GM23338 (cell line): ENCODE measurements at regions not wholly inside any gene's neighbourhood (a gene's known extent, or its start where the extent isn't known, plus 50 kb on each side); places are given as distances from the start of the nearest gene placed in this dataset.

ENCODE experiments used
- STAT1 ChIP-seq: IDR thresholded peaks from one replicate; pipeline ENCODE4 v1.6.1; 2016; ENCODE audit warnings: antibody characterized with exemption; ENCODE audit not compliant: unreplicated experiment
- TF ChIP-seq, protein P1 (sequence below), 2 experiments: fragments of 200-600 bp in 1 of 2; sonication (generic) in 1 of 2; conservative IDR thresholded peaks; 2 replicates each; pipeline versions ENCODE4 v1.5.1 to v1.6.1; 2016 to 2017; ENCODE audit warnings: antibody characterized with exemption in 2 of 2, low read depth in 2 of 2, mild to moderate bottlenecking in 2 of 2, moderate library complexity in 1 of 2
- TF ChIP-seq, protein P2 (sequence below): IDR thresholded peaks from one replicate; pipeline ENCODE4 v1.6.1; 2018; ENCODE audit warnings: antibody characterized with exemption; ENCODE audit not compliant: unreplicated experiment

DNA sequence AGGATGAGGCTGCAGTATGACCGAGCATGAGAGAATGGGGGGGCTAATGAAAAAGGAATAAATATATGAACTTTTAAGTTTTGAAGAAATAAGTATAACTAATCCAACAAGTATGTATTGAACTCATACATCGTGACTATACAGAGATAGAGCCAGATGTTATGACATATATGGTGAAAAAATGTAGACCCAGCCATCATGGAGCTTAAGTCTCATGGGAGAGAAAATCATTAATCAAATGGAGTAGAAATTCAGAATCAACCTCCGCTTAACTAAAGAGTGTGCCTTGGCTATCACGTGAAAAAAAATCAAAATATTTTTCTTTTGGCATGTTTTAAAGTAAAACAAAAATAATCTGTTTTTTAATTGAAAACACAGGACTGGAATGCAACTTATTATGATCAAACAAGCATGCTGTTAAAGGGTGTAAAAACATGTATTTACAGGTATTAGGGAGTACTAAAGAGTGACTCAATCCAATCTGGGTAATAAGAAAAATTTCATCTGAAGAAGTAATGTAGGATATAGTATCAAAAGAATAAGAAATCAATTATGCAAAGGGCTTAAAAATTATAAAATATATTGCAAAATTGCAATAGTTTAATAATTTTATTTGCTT lies 868.5 kb upstream of the NUDT12 start:
- TF ChIP-seq, protein P1, sequence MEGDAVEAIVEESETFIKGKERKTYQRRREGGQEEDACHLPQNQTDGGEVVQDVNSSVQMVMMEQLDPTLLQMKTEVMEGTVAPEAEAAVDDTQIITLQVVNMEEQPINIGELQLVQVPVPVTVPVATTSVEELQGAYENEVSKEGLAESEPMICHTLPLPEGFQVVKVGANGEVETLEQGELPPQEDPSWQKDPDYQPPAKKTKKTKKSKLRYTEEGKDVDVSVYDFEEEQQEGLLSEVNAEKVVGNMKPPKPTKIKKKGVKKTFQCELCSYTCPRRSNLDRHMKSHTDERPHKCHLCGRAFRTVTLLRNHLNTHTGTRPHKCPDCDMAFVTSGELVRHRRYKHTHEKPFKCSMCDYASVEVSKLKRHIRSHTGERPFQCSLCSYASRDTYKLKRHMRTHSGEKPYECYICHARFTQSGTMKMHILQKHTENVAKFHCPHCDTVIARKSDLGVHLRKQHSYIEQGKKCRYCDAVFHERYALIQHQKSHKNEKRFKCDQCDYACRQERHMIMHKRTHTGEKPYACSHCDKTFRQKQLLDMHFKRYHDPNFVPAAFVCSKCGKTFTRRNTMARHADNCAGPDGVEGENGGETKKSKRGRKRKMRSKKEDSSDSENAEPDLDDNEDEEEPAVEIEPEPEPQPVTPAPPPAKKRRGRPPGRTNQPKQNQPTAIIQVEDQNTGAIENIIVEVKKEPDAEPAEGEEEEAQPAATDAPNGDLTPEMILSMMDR (conservative IDR thresholded peaks at IDR 0.05; ENCODE audit: low read depth in 2 of 2), result no peak
- TF ChIP-seq, protein P2, sequence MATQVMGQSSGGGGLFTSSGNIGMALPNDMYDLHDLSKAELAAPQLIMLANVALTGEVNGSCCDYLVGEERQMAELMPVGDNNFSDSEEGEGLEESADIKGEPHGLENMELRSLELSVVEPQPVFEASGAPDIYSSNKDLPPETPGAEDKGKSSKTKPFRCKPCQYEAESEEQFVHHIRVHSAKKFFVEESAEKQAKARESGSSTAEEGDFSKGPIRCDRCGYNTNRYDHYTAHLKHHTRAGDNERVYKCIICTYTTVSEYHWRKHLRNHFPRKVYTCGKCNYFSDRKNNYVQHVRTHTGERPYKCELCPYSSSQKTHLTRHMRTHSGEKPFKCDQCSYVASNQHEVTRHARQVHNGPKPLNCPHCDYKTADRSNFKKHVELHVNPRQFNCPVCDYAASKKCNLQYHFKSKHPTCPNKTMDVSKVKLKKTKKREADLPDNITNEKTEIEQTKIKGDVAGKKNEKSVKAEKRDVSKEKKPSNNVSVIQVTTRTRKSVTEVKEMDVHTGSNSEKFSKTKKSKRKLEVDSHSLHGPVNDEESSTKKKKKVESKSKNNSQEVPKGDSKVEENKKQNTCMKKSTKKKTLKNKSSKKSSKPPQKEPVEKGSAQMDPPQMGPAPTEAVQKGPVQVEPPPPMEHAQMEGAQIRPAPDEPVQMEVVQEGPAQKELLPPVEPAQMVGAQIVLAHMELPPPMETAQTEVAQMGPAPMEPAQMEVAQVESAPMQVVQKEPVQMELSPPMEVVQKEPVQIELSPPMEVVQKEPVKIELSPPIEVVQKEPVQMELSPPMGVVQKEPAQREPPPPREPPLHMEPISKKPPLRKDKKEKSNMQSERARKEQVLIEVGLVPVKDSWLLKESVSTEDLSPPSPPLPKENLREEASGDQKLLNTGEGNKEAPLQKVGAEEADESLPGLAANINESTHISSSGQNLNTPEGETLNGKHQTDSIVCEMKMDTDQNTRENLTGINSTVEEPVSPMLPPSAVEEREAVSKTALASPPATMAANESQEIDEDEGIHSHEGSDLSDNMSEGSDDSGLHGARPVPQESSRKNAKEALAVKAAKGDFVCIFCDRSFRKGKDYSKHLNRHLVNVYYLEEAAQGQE, result no peak
- TF ChIP-seq STAT1, result no peak
